Effector CD4-positive, alpha-beta T cell (primary cell): ENCODE measurements at regions not wholly inside any gene's neighbourhood (a gene's known extent, or its start where the extent isn't known, plus 50 kb on each side); places are given as distances from the start of the nearest gene placed in this dataset.

Experiments
- DNase-seq: peaks from one replicate; pipeline ENCODE4 v3.0.0-alpha.2; 2020

- DNase-seq, result no peak
Measured at GRCh38 chr14:97618917-97619690, 821.9 kb downstream of the VRK1 start.

- no peak for DNase-seq
Measured at GRCh38 chr14:97620066-97620465, 822.9 kb downstream of the VRK1 start.

- no peak for DNase-seq
Measured at GRCh38 chr14:97624985-97625384, 827.8 kb downstream of the VRK1 start.

- DNase-seq, result no peak
Measured at GRCh38 chr14:97625477-97625876, 828.3 kb downstream of the VRK1 start.

GRCh38 chr14:97626088-97626487 lies 828.9 kb downstream of the VRK1 start:
- no peak for DNase-seq

GRCh38 chr14:97630249-97630648 lies 833.1 kb downstream of the VRK1 start:
- DNase-seq, result no peak

- DNase-seq, result no peak
Measured at GRCh38 chr14:97633131-97633738, 836.1 kb downstream of the VRK1 start.

GRCh38 chr14:97634751-97635150 lies 837.6 kb downstream of the VRK1 start:
- no peak for DNase-seq

GRCh38 chr14:97638864-97639263 lies 841.7 kb downstream of the VRK1 start:
- DNase-seq, result no peak

GRCh38 chr14:97640031-97640430 lies 842.8 kb downstream of the VRK1 start:
- no peak for DNase-seq

GRCh38 chr14:97641827-97642226 lies 844.6 kb downstream of the VRK1 start:
- DNase-seq, result no peak

- no peak for DNase-seq
Measured at GRCh38 chr14:97642631-97643030, 845.4 kb downstream of the VRK1 start.

GRCh38 chr14:97644365-97644764 lies 847.2 kb downstream of the VRK1 start:
- DNase-seq, result no peak

- no peak for DNase-seq
Measured at GRCh38 chr14:97649752-97650151, 852.6 kb downstream of the VRK1 start.

- no peak for DNase-seq
Measured at GRCh38 chr14:97655169-97655948, 858.2 kb downstream of the VRK1 start.

- DNase-seq, result no peak
Measured at GRCh38 chr14:97657609-97658008, 860.4 kb downstream of the VRK1 start.

GRCh38 chr14:97687944-97688630 lies 890.9 kb downstream of the VRK1 start:
- no peak for DNase-seq

GRCh38 chr14:97688631-97689336 lies 891.6 kb downstream of the VRK1 start:
- no peak for DNase-seq

- DNase-seq, result no peak
Measured at GRCh38 chr14:97692084-97692483, 894.9 kb downstream of the VRK1 start.

GRCh38 chr14:97695456-97695981 lies 898.3 kb downstream of the VRK1 start:
- no peak for DNase-seq

GRCh38 chr14:97697772-97698171 lies 900.6 kb downstream of the VRK1 start:
- peak; percentile 8 for DNase-seq

- no peak for DNase-seq
Measured at GRCh38 chr14:97699026-97699425, 901.8 kb downstream of the VRK1 start.
